ENCODE measurements at regions not wholly inside any gene's neighbourhood (a gene's known extent, or its start where the extent isn't known, plus 50 kb on each side); places are given as distances from the start of the nearest gene placed in this dataset.

DNA sequence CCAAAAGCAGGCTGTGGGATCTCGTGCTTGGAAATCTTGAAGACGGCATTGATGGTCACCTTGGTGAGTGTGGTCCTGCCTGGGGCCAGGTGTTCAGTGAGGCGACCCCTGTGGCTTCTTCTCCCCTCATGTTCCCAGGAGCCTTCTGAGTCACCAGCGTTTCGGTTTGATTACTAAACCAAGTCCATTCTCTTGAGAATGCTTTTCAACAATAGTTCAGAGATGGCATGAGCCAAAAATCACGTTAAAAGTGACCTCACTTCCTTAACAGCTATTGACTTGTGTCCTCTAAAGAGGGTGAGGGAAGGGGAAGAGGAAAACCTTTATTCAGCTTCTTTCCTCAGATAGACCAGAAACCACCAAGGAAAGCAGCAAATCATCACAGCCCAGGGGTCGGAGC lies 315.2 kb downstream of the GATA3 start:
- POLR2A ChIA-PET = no interaction called here
- CTCF ChIA-PET = interaction anchor here (0.6 kb wide), 1 partner anchor 61 kb away, joined by 3 read pairs; no protein-coding TSS in a partner anchor
- DNase-seq (ENCODE audit: low read depth in 1 of 2, low spot score in 1 of 2) (peak in 1 of 2 experiments; percentile 47), ATAC-seq (no peak), FAIRE-seq (no peak)
- 59% methylated on average over 7 of the region's 7 CpGs for WGBS (ENCODE audit: missing lambda C conversion rate)
- TF ChIP-seq, protein P1, sequence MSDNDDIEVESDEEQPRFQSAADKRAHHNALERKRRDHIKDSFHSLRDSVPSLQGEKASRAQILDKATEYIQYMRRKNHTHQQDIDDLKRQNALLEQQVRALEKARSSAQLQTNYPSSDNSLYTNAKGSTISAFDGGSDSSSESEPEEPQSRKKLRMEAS (IDR thresholded peaks at IDR 0.05) = no peak
- TF ChIP-seq FOSL2 (IDR thresholded peaks at IDR 0.05) = no peak
- TF ChIP-seq FOSL2 (CRISPR knock-in tag; IDR thresholded peaks at IDR 0.05) = no peak
- TF ChIP-seq FOXS1 (CRISPR knock-in tag; IDR thresholded peaks at IDR 0.05) = no peak
- TF ChIP-seq CBX8 (IDR thresholded peaks at IDR 0.05) = no peak
- TF ChIP-seq POLR2AphosphoS2 (conservative IDR thresholded peaks at IDR 0.05; ENCODE audit: low read length) = no peak
- no peak for TF ChIP-seq HOXB5 (CRISPR knock-in tag; IDR thresholded peaks at IDR 0.05)
- no peak for TF ChIP-seq KDM1A (IDR thresholded peaks at IDR 0.05; ENCODE audit: low read depth)
- no peak for TF ChIP-seq HOXA7 (CRISPR knock-in tag; IDR thresholded peaks at IDR 0.05)
- TF ChIP-seq SREBF2 (IDR thresholded peaks at IDR 0.05) = no peak
- TF ChIP-seq CHD2 (IDR thresholded peaks at IDR 0.05; ENCODE audit: low read length, partially characterized antibody) = no peak
- no peak for TF ChIP-seq ZSCAN20 (CRISPR knock-in tag; IDR thresholded peaks at IDR 0.05)
- no peak for TF ChIP-seq ZFP36 (IDR thresholded peaks at IDR 0.05; ENCODE audit: borderline replicate concordance, partially characterized antibody)
- no peak for TF ChIP-seq ZNF302 (CRISPR knock-in tag; IDR thresholded peaks at IDR 0.05)
- no peak for TF ChIP-seq RAD21 (conservative IDR thresholded peaks at IDR 0.05 in 1 of 2, IDR thresholded peaks at IDR 0.05 in 1 of 2)
- TF ChIP-seq NR3C1 (IDR thresholded peaks at IDR 0.05) = no peak
- no peak for TF ChIP-seq ZC3H11A (IDR thresholded peaks at IDR 0.05)
- no peak for TF ChIP-seq EHMT2 (IDR thresholded peaks at IDR 0.05; ENCODE audit: low read depth)
- no peak overlapping the region for H3K4me3 ChIP-seq
- 0 out of 3 replicates have a peak overlapping the region, but pooled peaks have one; percentile 2 for H3K4me2 ChIP-seq
- peak overlapping the region; percentile 55 to 81; a peak in 5 of 6 replicates for H3K27ac ChIP-seq
- 0 out of 3 replicates have a peak, but pooled peaks cover 6% of the 10 kb centered on the region for H3K9me3 ChIP-seq
- H3K4me1 ChIP-seq = peaks cover 23% of the 10 kb centered on the region

DNA sequence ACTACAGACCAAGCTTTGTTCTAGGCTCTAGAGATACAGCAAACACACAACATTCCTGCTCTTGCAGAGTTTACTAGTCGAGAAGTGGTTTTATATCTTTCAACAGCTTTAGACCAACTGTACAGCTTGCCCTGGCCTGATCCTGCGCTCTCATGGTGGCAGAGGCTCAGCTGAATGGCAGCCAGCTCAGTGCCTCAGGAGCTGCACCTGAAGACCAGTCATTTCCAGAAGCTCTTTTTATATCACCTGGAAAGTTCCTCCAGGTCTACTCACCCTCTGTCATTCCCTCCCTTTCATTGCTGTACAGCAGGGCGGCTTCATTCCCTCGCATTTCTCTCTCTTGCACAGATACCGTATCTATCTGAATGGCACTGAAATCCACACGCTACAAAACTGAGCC lies 319.8 kb downstream of the GATA3 start:
- H3K27ac ChIP-seq = no peak overlapping the region
- no peak for ATAC-seq
- POLR2A ChIA-PET = no interaction called here
- peaks cover 10% of the 10 kb centered on the region; the same call in 2 of the 3 replicates for H3K4me1 ChIP-seq
- TF ChIP-seq RARB (CRISPR knock-in tag; IDR thresholded peaks at IDR 0.05) (no peak), MAZ (IDR thresholded peaks at IDR 0.05; ENCODE audit: borderline replicate concordance, low read depth, low read length) (no peak), TFCP2L1 (CRISPR knock-in tag; IDR thresholded peaks at IDR 0.05) (no peak), NR3C1 (IDR thresholded peaks at IDR 0.05) (no peak), MYC (IDR thresholded peaks at IDR 0.05; ENCODE audit: borderline replicate concordance, low read length) (no peak), SREBF2 (IDR thresholded peaks at IDR 0.05) (no peak), ZFP36 (IDR thresholded peaks at IDR 0.05; ENCODE audit: borderline replicate concordance, partially characterized antibody) (no peak), FOXS1 (CRISPR knock-in tag; IDR thresholded peaks at IDR 0.05) (no peak), E2F6 (IDR thresholded peaks at IDR 0.05; ENCODE audit: borderline replicate concordance, low read depth) (no peak), EHMT2 (IDR thresholded peaks at IDR 0.05; ENCODE audit: low read depth) (no peak), KDM5A (IDR thresholded peaks at IDR 0.05) (no peak), CBX2 (IDR thresholded peaks at IDR 0.05; ENCODE audit: borderline replicate concordance, low read depth) (no peak), EHF (CRISPR knock-in tag; IDR thresholded peaks at IDR 0.05) (no peak)
- TF ChIP-seq, protein P2, sequence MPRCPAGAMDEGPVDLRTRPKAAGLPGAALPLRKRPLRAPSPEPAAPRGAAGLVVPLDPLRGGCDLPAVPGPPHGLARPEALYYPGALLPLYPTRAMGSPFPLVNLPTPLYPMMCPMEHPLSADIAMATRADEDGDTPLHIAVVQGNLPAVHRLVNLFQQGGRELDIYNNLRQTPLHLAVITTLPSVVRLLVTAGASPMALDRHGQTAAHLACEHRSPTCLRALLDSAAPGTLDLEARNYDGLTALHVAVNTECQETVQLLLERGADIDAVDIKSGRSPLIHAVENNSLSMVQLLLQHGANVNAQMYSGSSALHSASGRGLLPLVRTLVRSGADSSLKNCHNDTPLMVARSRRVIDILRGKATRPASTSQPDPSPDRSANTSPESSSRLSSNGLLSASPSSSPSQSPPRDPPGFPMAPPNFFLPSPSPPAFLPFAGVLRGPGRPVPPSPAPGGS (IDR thresholded peaks at IDR 0.05) = no peak
- FAIRE-seq = no peak
- H3K4me3 ChIP-seq = no peak overlapping the region
- no peaks in the 10 kb centered on the region for H3K9me3 ChIP-seq
- no peak for DNase-seq (ENCODE audit: low read depth in 1 of 2, low spot score in 1 of 2)
- WGBS (ENCODE audit: missing lambda C conversion rate) = 94% methylated on average over 6 of the region's 6 CpGs
- no peak overlapping the region for H3K4me2 ChIP-seq
- CTCF ChIA-PET = interaction anchor here (1.0 kb wide), 1 partner anchor 9 kb away, joined by 3 read pairs; no protein-coding TSS in a partner anchor
